ENCODE measurements at regions not wholly inside any gene's neighbourhood (a gene's known extent, or its start where the extent isn't known, plus 50 kb on each side); places are given as distances from the start of the nearest gene placed in this dataset.
"Not testable (repeated sequence)": the region's sequence is repeated elsewhere in the genome, so short reads cannot be mapped to it uniquely, and the experiment has no call there.

DNA sequence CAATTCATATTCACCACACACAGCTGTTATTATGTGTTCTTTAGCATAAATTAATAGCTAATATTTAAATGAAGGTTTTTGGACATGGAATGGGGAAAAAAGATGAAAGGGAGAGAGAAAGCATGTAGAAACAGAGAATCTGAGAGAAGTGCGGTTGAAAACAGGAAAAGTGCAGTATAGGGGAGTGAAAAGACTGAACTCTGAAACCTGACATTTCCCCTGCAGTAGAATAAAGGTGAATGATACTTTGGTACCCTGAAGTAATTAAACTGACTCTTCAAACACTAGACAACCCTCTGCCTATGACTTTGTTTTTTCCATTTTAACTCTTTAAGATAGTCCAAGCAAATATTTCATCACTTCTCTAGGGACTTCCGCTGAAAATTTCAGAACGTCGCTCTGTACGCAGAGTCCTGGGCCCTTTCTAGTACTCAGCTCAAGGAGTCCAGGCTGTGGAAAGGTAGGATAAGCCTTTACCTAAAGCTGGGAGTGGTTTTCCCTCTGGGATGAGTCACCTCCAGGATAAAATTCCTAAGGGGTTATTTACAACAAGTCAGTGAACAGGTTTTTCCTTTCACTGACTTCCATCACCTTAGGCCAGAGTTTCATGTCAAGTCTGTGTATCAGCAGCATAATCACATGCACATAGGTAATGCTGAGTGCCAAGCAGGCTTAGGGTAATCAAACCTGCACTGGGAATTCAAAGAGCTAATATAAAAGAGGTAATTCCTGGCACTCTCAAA, 614.5 kb downstream of the PKHD1 start:
- H3K27ac Mint-ChIP-seq (ENCODE audit: unreplicated experiment) = no peak overlapping the region
- TF ChIP-seq, protein P1, sequence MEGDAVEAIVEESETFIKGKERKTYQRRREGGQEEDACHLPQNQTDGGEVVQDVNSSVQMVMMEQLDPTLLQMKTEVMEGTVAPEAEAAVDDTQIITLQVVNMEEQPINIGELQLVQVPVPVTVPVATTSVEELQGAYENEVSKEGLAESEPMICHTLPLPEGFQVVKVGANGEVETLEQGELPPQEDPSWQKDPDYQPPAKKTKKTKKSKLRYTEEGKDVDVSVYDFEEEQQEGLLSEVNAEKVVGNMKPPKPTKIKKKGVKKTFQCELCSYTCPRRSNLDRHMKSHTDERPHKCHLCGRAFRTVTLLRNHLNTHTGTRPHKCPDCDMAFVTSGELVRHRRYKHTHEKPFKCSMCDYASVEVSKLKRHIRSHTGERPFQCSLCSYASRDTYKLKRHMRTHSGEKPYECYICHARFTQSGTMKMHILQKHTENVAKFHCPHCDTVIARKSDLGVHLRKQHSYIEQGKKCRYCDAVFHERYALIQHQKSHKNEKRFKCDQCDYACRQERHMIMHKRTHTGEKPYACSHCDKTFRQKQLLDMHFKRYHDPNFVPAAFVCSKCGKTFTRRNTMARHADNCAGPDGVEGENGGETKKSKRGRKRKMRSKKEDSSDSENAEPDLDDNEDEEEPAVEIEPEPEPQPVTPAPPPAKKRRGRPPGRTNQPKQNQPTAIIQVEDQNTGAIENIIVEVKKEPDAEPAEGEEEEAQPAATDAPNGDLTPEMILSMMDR (IDR thresholded peaks at IDR 0.05) = no peak
- peaks cover 5% of the 10 kb centered on the region for H3K4me1 Mint-ChIP-seq (ENCODE audit: low read depth)
- H3K36me3 Mint-ChIP-seq (ENCODE audit: low read depth) = no peaks in the 10 kb centered on the region
- no peak overlapping the region for H3K4me3 Mint-ChIP-seq (ENCODE audit: unreplicated experiment)
- no peak for DNase-seq (ENCODE audit: low spot score)
- no peaks in the 10 kb centered on the region for H3K9me3 Mint-ChIP-seq (ENCODE audit: low read depth)
- H3K27me3 Mint-ChIP-seq (ENCODE audit: low read depth) = no peaks in the 10 kb centered on the region

DNA sequence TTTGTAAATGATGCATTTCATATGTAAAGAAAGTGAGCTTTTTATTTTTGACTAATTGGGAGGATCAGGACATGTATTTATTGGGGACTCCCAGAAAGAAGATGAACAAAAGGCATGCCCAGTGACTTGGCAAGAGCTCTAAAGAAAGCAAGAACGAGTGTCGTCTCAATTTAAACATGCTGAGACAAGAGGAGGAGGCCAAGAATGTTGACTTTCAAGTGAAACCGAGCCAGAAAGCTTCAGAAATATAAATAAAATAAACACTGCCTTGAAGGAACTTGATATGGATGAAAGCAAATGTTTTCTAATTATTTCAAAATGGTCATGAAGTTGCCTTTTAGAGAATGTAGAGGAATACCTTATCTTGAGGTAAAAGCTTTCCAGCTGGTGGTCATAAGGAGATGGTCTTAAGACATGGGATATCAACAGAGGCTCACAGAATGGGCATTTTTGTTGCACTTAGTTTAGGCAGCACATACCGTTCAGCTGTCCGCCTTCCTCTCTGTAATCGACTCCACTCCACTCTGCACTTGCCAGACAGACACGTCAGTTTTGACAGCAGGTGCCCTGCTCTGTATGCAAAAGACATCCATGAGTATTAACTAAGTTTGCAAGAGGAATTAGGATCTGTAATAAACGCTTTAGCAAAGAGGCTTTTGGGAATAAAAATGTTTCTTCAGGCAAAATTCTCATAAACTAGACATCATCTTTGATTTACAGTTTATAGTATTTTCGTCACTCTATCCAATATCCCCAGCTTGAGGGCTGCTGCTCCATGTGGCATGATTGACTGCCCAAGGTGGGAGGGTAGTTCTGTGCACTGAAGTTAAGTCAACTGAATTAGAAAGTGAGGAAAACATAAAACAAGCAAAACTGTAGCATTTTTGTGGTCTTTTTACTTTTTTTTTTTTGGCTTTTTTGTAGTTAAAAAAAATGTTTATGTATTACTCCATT, 613.1 kb downstream of the PKHD1 start:
- H3K36me3 Mint-ChIP-seq (ENCODE audit: low read depth) = no peaks in the 10 kb centered on the region
- no peaks in the 10 kb centered on the region for H3K9me3 Mint-ChIP-seq (ENCODE audit: low read depth)
- DNase-seq (ENCODE audit: low spot score) = no peak
- no peak overlapping the region for H3K27ac Mint-ChIP-seq (ENCODE audit: unreplicated experiment)
- H3K27me3 Mint-ChIP-seq (ENCODE audit: low read depth) = no peaks in the 10 kb centered on the region
- H3K4me1 Mint-ChIP-seq (ENCODE audit: low read depth) = peaks cover 5% of the 10 kb centered on the region
- TF ChIP-seq, protein P1 (IDR thresholded peaks at IDR 0.05) = no peak
- no peak overlapping the region for H3K4me3 Mint-ChIP-seq (ENCODE audit: unreplicated experiment)

DNA sequence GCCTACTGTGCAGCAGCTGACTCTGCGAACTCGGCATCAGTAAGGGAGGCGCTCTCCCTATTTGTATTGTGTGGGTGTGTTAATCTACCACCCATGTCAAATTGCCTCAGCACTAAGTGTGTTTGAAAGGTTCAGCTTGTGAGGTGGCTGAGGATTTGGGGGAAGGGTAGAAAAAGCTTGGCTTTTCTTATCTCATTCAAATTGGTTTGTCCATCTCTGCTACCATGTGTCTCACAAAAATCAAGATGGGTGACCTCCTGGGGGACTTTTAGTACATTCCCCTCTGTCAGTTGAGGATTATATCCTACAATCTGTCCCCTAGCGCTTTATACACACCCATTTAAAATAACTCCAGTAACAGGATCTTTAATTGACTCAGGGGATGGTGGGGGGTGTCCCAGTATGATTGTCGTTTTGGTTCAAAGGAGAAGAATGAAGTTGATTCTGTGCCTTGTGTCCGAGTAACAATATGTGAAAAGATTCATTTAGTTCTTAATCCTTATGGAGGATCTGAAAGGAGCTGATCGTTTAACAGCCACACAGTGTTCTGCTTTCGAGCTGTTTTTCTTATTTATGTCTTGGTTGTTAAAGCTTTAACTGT, 609.6 kb downstream of the PKHD1 start:
- TF ChIP-seq, protein P1 (IDR thresholded peaks at IDR 0.05) = no peak
- DNase-seq (ENCODE audit: low spot score) = no peak
- Mint-ChIP-seq H3K27ac (ENCODE audit: unreplicated experiment) (no peak overlapping the region), H3K4me1 (ENCODE audit: low read depth) (peaks cover 5% of the 10 kb centered on the region), H3K9me3 (ENCODE audit: low read depth) (no peaks in the 10 kb centered on the region), H3K4me3 (ENCODE audit: unreplicated experiment) (no peak overlapping the region), H3K27me3 (ENCODE audit: low read depth) (no peaks in the 10 kb centered on the region), H3K36me3 (ENCODE audit: low read depth) (no peaks in the 10 kb centered on the region)

DNA sequence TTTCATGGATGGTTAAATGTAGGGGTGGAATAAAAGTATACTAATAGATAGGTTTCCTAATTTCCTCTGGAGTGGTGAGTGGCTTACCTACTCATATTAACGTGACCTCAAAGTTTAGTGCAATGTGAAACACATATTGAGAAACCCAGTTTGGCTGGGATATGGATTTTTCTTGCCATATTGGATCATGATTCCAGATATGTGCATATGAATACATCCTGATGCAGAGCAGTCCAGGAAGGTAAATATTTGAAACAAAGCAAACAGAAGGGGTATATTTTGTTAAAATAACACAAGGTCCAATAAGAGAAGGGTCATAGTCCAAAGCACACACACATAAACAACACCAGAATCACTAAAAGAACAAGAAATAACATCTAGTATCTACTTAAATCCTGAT, 608.1 kb downstream of the PKHD1 start:
- H3K27me3 Mint-ChIP-seq (ENCODE audit: low read depth) = no peaks in the 10 kb centered on the region
- H3K4me1 Mint-ChIP-seq (ENCODE audit: low read depth) = no peaks in the 10 kb centered on the region
- H3K27ac Mint-ChIP-seq (ENCODE audit: unreplicated experiment) = no peak overlapping the region
- peaks cover 14% of the 10 kb centered on the region for H3K9me3 Mint-ChIP-seq (ENCODE audit: low read depth)
- H3K4me3 Mint-ChIP-seq (ENCODE audit: unreplicated experiment) = no peak overlapping the region
- H3K36me3 Mint-ChIP-seq (ENCODE audit: low read depth) = peaks cover 1% of the 10 kb centered on the region
- no peak for DNase-seq (ENCODE audit: low spot score)
- TF ChIP-seq, protein P1 (IDR thresholded peaks at IDR 0.05) = no peak

DNA sequence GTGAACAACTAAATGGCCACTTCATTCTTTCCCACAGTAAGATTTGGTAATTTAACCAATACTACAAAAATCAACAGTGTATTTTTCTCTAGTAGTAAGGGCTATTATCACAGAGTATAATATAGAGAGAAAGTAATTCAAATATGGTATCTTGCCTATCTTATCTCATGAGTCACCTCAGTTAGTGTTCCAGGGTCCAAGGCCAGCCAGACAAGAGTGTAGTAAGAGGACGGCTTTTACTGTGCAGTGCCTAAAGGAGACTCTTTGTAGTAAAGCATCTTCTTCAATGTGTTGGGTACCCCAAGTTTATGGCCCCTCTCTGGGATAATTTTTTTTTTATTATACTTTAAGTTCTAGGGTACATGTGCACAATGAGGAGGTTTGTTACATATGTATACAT, 607.4 kb downstream of the PKHD1 start:
- DNase-seq (ENCODE audit: low spot score) = no peak
- H3K27me3 Mint-ChIP-seq (ENCODE audit: low read depth) = no peaks in the 10 kb centered on the region
- no peak overlapping the region for H3K27ac Mint-ChIP-seq (ENCODE audit: unreplicated experiment)
- H3K4me1 Mint-ChIP-seq (ENCODE audit: low read depth) = no peaks in the 10 kb centered on the region
- H3K4me3 Mint-ChIP-seq (ENCODE audit: unreplicated experiment) = no peak overlapping the region
- H3K36me3 Mint-ChIP-seq (ENCODE audit: low read depth) = peaks cover 1% of the 10 kb centered on the region
- peaks cover 19% of the 10 kb centered on the region for H3K9me3 Mint-ChIP-seq (ENCODE audit: low read depth)
- TF ChIP-seq, protein P1 (IDR thresholded peaks at IDR 0.05) = no peak

DNA sequence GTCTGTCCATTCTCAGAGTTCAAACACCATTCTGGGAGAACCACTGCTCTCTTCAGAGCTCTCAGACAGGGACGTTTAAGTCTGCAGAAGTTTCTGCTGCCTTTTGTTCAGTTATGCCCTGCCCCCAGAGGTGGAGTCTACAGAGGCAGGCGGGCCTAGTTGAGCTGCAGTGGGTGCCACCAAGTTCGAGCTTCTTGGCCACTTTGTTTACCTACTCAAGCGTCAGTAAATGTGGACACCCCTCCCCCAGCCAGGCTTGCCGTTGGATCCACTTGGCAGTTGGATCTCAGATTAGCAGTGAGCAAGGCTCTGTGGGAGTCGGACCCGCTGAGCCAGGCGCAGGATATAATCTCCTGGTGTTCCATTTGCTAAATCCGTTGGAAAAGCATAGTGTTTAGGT, 601.5 kb downstream of the PKHD1 start:
- peaks cover 19% of the 10 kb centered on the region for H3K9me3 Mint-ChIP-seq (ENCODE audit: low read depth)
- not testable (repeated sequence) for H3K27ac Mint-ChIP-seq (ENCODE audit: unreplicated experiment)

More for the DNA sequence above, 601.5 kb downstream of the PKHD1 start:
- H3K27me3 Mint-ChIP-seq (ENCODE audit: low read depth); H3K36me3 Mint-ChIP-seq (ENCODE audit: low read depth); H3K4me3 Mint-ChIP-seq (ENCODE audit: unreplicated experiment); DNase-seq (ENCODE audit: low spot score): not testable (repeated sequence)
- peaks cover 15% of the 10 kb centered on the region for H3K4me1 Mint-ChIP-seq (ENCODE audit: low read depth)
